ENCODE measurements at regions not wholly inside any gene's neighbourhood (a gene's known extent, or its start where the extent isn't known, plus 50 kb on each side); places are given as distances from the start of the nearest gene placed in this dataset.

DNA sequence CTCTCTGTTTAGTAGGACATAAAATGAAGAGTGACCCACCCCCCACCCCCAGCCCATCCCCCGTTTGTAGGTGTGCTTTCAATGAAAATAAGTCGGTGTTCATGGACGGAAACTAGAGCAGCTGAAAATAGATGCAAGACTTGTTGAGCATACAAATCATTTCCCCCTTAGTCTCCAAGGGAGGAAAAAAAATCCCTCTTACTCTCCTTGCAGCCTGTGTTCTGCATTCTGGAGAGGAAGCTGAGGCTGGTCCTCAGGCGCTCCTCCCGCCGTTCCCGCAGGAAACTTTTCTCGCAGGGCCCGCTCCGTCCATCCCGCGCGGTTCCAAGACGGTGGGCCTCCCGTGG is 259.0 kb upstream of the E2F7 start:
- ATAC-seq (no peak), DNase-seq (ENCODE audit: extremely low read depth in 1 of 4, low spot score in 3 of 4) (no peak), FAIRE-seq (no peak)
- intact Hi-C loops (cut with micrococcal nuclease) (loop anchor here (10.0 kb wide), 1 partner anchor 280 kb away; no protein-coding TSS in a partner anchor), in situ Hi-C loops (cut with MboI) (no loop called here)
- no TSS peak for BruUV-seq (replicated peaks)
- WGBS (ENCODE audit: insufficient coverage, low coverage, missing lambda C conversion rate): 6% methylated on average over 15 of the region's 15 CpGs
- Histone ChIP-seq H3K79me2 (ENCODE audit: control insufficient read depth, insufficient read depth, low read length) (no peaks in the 10 kb centered on the region), H3K27ac (ENCODE audit: extremely low read depth, low read depth, low read length) (no peak overlapping the region), H3K9ac (ENCODE audit: insufficient read depth in 1 of 2, low read depth in 2 of 2, low read length in 2 of 2) (peak overlapping the region in 1 of 2 experiments; percentile 35; a peak in 1 of 4 replicates), H2AFZ (ENCODE audit: low read depth, low read length) (peak overlapping the region; percentile 63; the same call in 1 of the 2 replicates), H3K4me2 (ENCODE audit: insufficient read depth, low read length) (no peak overlapping the region; the same call in 1 of the 2 replicates), H3K36me3 (ENCODE audit: control insufficient read depth, insufficient read depth, low read length) (no peaks in the 10 kb centered on the region), H3K4me3 (0 out of 2 replicates have a peak overlapping the region, but pooled peaks have one; percentile 15), H3K4me1 (replicated peaks in 1 of 2; ENCODE audit: control insufficient read depth in 2 of 2, insufficient read depth in 2 of 2, low read length in 2 of 2) (peaks cover 0 to 7% of the 10 kb centered on the region in 2 experiments; a peak in 2 of 5 replicates), H3K9me3 (replicated peaks; ENCODE audit: control insufficient read depth, insufficient read depth, low read depth, low read length) (no peaks in the 10 kb centered on the region), H3K9me1 (ENCODE audit: control insufficient read depth, insufficient read depth, low read length) (no peaks in the 10 kb centered on the region), H4K20me1 (replicated peaks; ENCODE audit: control insufficient read depth, insufficient read depth, low read length) (no peaks in the 10 kb centered on the region), H3K27me3 (ENCODE audit: control insufficient read depth in 2 of 2, insufficient read depth in 2 of 2, low read length in 2 of 2) (peaks cover 0 to 4% of the 10 kb centered on the region in 2 experiments; a peak in 2 of 5 replicates)
- POLR2A ChIA-PET: no interaction called here
- CTCF ChIA-PET (ENCODE audit: low intra/inter-chr PET ratio): no interaction called here
- TF ChIP-seq GTF2A2 (tag; IDR thresholded peaks at IDR 0.05) (no peak), ZNF583 (CRISPR knock-in tag; IDR thresholded peaks at IDR 0.05) (no peak), TEAD1 (CRISPR knock-in tag; IDR thresholded peaks at IDR 0.05) (no peak), CREBBP (IDR thresholded peaks at IDR 0.05; ENCODE audit: low read depth, low read length) (no peak), SMARCA4 (IDR thresholded peaks at IDR 0.05) (no peak), RAD51 (IDR thresholded peaks at IDR 0.05; ENCODE audit: borderline replicate concordance, low read depth) (no peak), DACH1 (IDR thresholded peaks at IDR 0.05; ENCODE audit: partially characterized antibody) (no peak), SRSF9 (IDR thresholded peaks at IDR 0.05; ENCODE audit: borderline replicate concordance, low read depth, low read length) (no peak), HNRNPH1 (optimal IDR thresholded peaks at IDR 0.05; ENCODE audit: low read depth, low read length) (no peak), ZNF707 (CRISPR knock-in tag; conservative IDR thresholded peaks at IDR 0.05) (no peak), HDAC1 (IDR thresholded peaks at IDR 0.05) (no peak), ZNF551 (CRISPR knock-in tag; IDR thresholded peaks at IDR 0.05) (no peak), ZNF24 (IDR thresholded peaks at IDR 0.05) (no peak)
- TF ChIP-seq, protein P1, sequence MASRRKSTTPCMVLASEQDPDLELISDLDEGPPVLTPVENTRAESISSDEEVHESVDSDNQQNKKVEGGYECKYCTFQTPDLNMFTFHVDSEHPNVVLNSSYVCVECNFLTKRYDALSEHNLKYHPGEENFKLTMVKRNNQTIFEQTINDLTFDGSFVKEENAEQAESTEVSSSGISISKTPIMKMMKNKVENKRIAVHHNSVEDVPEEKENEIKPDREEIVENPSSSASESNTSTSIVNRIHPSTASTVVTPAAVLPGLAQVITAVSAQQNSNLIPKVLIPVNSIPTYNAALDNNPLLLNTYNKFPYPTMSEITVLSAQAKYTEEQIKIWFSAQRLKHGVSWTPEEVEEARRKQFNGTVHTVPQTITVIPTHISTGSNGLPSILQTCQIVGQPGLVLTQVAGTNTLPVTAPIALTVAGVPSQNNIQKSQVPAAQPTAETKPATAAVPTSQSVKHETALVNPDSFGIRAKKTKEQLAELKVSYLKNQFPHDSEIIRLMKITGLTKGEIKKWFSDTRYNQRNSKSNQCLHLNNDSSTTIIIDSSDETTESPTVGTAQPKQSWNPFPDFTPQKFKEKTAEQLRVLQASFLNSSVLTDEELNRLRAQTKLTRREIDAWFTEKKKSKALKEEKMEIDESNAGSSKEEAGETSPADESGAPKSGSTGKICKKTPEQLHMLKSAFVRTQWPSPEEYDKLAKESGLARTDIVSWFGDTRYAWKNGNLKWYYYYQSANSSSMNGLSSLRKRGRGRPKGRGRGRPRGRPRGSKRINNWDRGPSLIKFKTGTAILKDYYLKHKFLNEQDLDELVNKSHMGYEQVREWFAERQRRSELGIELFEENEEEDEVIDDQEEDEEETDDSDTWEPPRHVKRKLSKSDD (conservative IDR thresholded peaks at IDR 0.05; ENCODE audit: low read length): no peak
- TF ChIP-seq, protein P2, sequence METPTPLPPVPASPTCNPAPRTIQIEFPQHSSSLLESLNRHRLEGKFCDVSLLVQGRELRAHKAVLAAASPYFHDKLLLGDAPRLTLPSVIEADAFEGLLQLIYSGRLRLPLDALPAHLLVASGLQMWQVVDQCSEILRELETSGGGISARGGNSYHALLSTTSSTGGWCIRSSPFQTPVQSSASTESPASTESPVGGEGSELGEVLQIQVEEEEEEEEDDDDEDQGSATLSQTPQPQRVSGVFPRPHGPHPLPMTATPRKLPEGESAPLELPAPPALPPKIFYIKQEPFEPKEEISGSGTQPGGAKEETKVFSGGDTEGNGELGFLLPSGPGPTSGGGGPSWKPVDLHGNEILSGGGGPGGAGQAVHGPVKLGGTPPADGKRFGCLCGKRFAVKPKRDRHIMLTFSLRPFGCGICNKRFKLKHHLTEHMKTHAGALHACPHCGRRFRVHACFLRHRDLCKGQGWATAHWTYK (CRISPR knock-in tag; IDR thresholded peaks at IDR 0.05): no peak
- TF ChIP-seq, protein P3, sequence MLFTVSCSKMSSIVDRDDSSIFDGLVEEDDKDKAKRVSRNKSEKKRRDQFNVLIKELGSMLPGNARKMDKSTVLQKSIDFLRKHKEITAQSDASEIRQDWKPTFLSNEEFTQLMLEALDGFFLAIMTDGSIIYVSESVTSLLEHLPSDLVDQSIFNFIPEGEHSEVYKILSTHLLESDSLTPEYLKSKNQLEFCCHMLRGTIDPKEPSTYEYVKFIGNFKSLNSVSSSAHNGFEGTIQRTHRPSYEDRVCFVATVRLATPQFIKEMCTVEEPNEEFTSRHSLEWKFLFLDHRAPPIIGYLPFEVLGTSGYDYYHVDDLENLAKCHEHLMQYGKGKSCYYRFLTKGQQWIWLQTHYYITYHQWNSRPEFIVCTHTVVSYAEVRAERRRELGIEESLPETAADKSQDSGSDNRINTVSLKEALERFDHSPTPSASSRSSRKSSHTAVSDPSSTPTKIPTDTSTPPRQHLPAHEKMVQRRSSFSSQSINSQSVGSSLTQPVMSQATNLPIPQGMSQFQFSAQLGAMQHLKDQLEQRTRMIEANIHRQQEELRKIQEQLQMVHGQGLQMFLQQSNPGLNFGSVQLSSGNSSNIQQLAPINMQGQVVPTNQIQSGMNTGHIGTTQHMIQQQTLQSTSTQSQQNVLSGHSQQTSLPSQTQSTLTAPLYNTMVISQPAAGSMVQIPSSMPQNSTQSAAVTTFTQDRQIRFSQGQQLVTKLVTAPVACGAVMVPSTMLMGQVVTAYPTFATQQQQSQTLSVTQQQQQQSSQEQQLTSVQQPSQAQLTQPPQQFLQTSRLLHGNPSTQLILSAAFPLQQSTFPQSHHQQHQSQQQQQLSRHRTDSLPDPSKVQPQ (CRISPR knock-in tag; IDR thresholded peaks at IDR 0.05; ENCODE audit: borderline replicate concordance): no peak
- TF ChIP-seq, protein P4, sequence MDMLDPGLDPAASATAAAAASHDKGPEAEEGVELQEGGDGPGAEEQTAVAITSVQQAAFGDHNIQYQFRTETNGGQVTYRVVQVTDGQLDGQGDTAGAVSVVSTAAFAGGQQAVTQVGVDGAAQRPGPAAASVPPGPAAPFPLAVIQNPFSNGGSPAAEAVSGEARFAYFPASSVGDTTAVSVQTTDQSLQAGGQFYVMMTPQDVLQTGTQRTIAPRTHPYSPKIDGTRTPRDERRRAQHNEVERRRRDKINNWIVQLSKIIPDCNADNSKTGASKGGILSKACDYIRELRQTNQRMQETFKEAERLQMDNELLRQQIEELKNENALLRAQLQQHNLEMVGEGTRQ (CRISPR knock-in tag; IDR thresholded peaks at IDR 0.05): no peak
